Liver (tissue), 8 donors: ENCODE measurements at regions not wholly inside any gene's neighbourhood (a gene's known extent, or its start where the extent isn't known, plus 50 kb on each side); places are given as distances from the start of the nearest gene placed in this dataset.

Source experiments
- DNase-seq: peaks from one replicate; pipeline ENCODE4 v3.0.0-alpha.2; 2017; ENCODE audit warnings: low spot score
- H3K27ac ChIP-seq, 2 donors: one replicate each; pipeline ENCODE4 v1.7.0; 2013; ENCODE audit warnings: inconsistent platforms in 2 of 2, low read length in 2 of 2, control low read depth in 1 of 2, low read depth in 1 of 2, mild to moderate bottlenecking in 1 of 2
- H3K27me3 ChIP-seq, 4 donors: one replicate each; pipeline versions ENCODE4 v1.6.1 to v1.7.0; 2013; ENCODE audit warnings: low read length in 3 of 4, inconsistent platforms in 1 of 4, mild to moderate bottlenecking in 1 of 4, moderate library complexity in 1 of 4; ENCODE audit not compliant: control insufficient read depth in 4 of 4, insufficient read depth in 4 of 4
- H3K36me3 ChIP-seq, 4 donors: one replicate each; pipeline versions ENCODE4 v1.6.1 to v1.7.0; 2013; ENCODE audit warnings: low read length in 3 of 4, mild to moderate bottlenecking in 3 of 4, low read depth in 1 of 4, moderate library complexity in 1 of 4; ENCODE audit not compliant: control insufficient read depth in 4 of 4, insufficient read depth in 3 of 4
- H3K4me1 ChIP-seq, 4 donors: one replicate each; pipeline versions ENCODE4 v1.6.1 to v1.7.0; 2013; ENCODE audit warnings: low read length in 3 of 4, mild to moderate bottlenecking in 3 of 4, moderate library complexity in 1 of 4; ENCODE audit not compliant: control insufficient read depth in 4 of 4, insufficient read depth in 4 of 4
- H3K4me3 ChIP-seq, 3 donors: one replicate each; pipeline versions ENCODE4 v1.6.1 to v1.7.0; 2013; ENCODE audit warnings: low read length in 3 of 3, control low read depth in 1 of 3, low read depth in 1 of 3, mild to moderate bottlenecking in 1 of 3
- H3K9ac ChIP-seq, 2 donors: one replicate each; pipeline ENCODE4 v1.7.0; 2013; ENCODE audit warnings: low read length in 2 of 2, mild to moderate bottlenecking in 2 of 2, moderate library complexity in 2 of 2, control low read depth in 1 of 2, low read depth in 1 of 2
- H3K9me3 ChIP-seq, 4 donors: one replicate each; pipeline versions ENCODE4 v1.6.1 to v1.7.0; 2013; ENCODE audit warnings: low read length in 3 of 4; ENCODE audit not compliant: control insufficient read depth in 4 of 4
- FOXA1 ChIP-seq: IDR thresholded peaks from 2 replicates; pipeline ENCODE4 v1.6.1; 2016; ENCODE audit warnings: antibody characterized with exemption
- FOXA2 ChIP-seq: IDR thresholded peaks from 2 replicates; pipeline ENCODE4 v1.6.1; 2016; ENCODE audit warnings: antibody characterized with exemption
- GABPA ChIP-seq, 2 donors: IDR thresholded peaks in 1 of 2; conservative IDR thresholded peaks in 1 of 2; 2 replicates each; pipeline ENCODE4 v1.6.1; 2016; ENCODE audit warnings: antibody characterized with exemption in 2 of 2, mild to moderate bottlenecking in 1 of 2, moderate library complexity in 1 of 2
- JUND ChIP-seq, 2 donors: IDR thresholded peaks; 2 replicates each; pipeline ENCODE4 v1.6.1; 2016; ENCODE audit warnings: antibody characterized with exemption in 2 of 2
- NR2F2 ChIP-seq: IDR thresholded peaks from 2 replicates; pipeline ENCODE4 v1.6.1; 2016; ENCODE audit warnings: antibody characterized with exemption
- RAD21 ChIP-seq, 2 donors: IDR thresholded peaks; 2 replicates each; pipeline ENCODE4 v1.6.1; 2016; ENCODE audit warnings: antibody characterized with exemption in 2 of 2, mild to moderate bottlenecking in 2 of 2
- TAF1 ChIP-seq: conservative IDR thresholded peaks from 2 replicates; pipeline ENCODE4 v1.6.1; 2016; ENCODE audit warnings: antibody characterized with exemption, mild to moderate bottlenecking
- YY1 ChIP-seq: IDR thresholded peaks from 2 replicates; pipeline ENCODE4 v1.6.1; 2016; ENCODE audit warnings: antibody characterized with exemption, mild to moderate bottlenecking
- WGBS: extraction: QIAGEN DNeasy Blood & Tissue Kit; methylation state at CpG from one replicate; pipeline ENCODE4 v1.1.7; 2013; 5-methylcytosine and 5-hydroxymethylcytosine counted together
- TF ChIP-seq, protein P1 (sequence below): fragments of 150-350 bp; IDR thresholded peaks from 2 replicates; pipeline ENCODE4 v1.5.1; 2017; ENCODE audit warnings: improper control_type of control experiment, low read depth, low read length; ENCODE audit not compliant: missing input control
- TF ChIP-seq, protein P2 (sequence below): IDR thresholded peaks from 2 replicates; pipeline ENCODE4 v1.6.1; 2016; ENCODE audit warnings: antibody characterized with exemption, mild to moderate bottlenecking
- TF ChIP-seq, protein P3 (sequence below): IDR thresholded peaks from 2 replicates; pipeline ENCODE4 v1.6.1; 2016; ENCODE audit warnings: antibody characterized with exemption
- TF ChIP-seq, protein P4 (sequence below): IDR thresholded peaks from 2 replicates; pipeline ENCODE4 v1.6.1; 2016; ENCODE audit warnings: antibody characterized with exemption
- donor health status: healthy.
- donor health status: healthy.
- donor health status: healthy.
- donor health status: healthy.
- donor health status: healthy.

DNA sequence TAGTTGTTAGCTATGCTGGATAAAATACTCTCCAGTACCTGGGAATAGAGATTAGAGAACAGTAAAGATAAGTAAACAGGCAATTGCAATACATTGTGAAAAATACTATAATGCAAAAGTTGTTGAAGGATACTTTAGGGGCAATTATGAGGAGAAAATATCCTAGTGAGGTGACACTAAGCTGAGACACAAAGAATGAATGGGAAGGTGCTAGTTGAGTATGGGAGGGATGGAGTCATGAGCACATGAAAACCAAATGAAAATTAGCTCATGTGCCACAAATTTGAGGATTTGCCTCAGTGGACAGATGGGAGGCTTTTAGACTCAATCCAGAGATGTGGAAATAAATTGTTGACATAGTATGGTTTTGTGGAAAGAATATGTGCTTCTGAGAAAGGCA lies 370.5 kb upstream of the MMS22L start:
- Histone ChIP-seq H3K4me3 (no peak overlapping the region), H3K27me3 (no peaks in the 10 kb centered on the region), H3K36me3 (no peaks in the 10 kb centered on the region), H3K27ac (no peak overlapping the region), H3K4me1 (no peaks in the 10 kb centered on the region), H3K9me3 (no peaks in the 10 kb centered on the region), H3K9ac (no peak overlapping the region)
- no peak for TF ChIP-seq TAF1
- TF ChIP-seq GABPA (IDR thresholded peaks at IDR 0.05 in 1 of 2, conservative IDR thresholded peaks at IDR 0.05 in 1 of 2): no peak
- TF ChIP-seq, protein P1, sequence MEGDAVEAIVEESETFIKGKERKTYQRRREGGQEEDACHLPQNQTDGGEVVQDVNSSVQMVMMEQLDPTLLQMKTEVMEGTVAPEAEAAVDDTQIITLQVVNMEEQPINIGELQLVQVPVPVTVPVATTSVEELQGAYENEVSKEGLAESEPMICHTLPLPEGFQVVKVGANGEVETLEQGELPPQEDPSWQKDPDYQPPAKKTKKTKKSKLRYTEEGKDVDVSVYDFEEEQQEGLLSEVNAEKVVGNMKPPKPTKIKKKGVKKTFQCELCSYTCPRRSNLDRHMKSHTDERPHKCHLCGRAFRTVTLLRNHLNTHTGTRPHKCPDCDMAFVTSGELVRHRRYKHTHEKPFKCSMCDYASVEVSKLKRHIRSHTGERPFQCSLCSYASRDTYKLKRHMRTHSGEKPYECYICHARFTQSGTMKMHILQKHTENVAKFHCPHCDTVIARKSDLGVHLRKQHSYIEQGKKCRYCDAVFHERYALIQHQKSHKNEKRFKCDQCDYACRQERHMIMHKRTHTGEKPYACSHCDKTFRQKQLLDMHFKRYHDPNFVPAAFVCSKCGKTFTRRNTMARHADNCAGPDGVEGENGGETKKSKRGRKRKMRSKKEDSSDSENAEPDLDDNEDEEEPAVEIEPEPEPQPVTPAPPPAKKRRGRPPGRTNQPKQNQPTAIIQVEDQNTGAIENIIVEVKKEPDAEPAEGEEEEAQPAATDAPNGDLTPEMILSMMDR: no peak
- TF ChIP-seq FOXA1: no peak
- TF ChIP-seq JUND (IDR thresholded peaks at IDR 0.05): no peak
- TF ChIP-seq RAD21 (IDR thresholded peaks at IDR 0.05): no peak
- TF ChIP-seq, protein P2, sequence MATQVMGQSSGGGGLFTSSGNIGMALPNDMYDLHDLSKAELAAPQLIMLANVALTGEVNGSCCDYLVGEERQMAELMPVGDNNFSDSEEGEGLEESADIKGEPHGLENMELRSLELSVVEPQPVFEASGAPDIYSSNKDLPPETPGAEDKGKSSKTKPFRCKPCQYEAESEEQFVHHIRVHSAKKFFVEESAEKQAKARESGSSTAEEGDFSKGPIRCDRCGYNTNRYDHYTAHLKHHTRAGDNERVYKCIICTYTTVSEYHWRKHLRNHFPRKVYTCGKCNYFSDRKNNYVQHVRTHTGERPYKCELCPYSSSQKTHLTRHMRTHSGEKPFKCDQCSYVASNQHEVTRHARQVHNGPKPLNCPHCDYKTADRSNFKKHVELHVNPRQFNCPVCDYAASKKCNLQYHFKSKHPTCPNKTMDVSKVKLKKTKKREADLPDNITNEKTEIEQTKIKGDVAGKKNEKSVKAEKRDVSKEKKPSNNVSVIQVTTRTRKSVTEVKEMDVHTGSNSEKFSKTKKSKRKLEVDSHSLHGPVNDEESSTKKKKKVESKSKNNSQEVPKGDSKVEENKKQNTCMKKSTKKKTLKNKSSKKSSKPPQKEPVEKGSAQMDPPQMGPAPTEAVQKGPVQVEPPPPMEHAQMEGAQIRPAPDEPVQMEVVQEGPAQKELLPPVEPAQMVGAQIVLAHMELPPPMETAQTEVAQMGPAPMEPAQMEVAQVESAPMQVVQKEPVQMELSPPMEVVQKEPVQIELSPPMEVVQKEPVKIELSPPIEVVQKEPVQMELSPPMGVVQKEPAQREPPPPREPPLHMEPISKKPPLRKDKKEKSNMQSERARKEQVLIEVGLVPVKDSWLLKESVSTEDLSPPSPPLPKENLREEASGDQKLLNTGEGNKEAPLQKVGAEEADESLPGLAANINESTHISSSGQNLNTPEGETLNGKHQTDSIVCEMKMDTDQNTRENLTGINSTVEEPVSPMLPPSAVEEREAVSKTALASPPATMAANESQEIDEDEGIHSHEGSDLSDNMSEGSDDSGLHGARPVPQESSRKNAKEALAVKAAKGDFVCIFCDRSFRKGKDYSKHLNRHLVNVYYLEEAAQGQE: no peak
- TF ChIP-seq NR2F2: no peak
- TF ChIP-seq, protein P3, sequence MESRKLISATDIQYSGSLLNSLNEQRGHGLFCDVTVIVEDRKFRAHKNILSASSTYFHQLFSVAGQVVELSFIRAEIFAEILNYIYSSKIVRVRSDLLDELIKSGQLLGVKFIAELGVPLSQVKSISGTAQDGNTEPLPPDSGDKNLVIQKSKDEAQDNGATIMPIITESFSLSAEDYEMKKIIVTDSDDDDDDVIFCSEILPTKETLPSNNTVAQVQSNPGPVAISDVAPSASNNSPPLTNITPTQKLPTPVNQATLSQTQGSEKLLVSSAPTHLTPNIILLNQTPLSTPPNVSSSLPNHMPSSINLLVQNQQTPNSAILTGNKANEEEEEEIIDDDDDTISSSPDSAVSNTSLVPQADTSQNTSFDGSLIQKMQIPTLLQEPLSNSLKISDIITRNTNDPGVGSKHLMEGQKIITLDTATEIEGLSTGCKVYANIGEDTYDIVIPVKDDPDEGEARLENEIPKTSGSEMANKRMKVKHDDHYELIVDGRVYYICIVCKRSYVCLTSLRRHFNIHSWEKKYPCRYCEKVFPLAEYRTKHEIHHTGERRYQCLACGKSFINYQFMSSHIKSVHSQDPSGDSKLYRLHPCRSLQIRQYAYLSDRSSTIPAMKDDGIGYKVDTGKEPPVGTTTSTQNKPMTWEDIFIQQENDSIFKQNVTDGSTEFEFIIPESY: no peak
- TF ChIP-seq, protein P4, sequence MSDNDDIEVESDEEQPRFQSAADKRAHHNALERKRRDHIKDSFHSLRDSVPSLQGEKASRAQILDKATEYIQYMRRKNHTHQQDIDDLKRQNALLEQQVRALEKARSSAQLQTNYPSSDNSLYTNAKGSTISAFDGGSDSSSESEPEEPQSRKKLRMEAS: no peak
- DNase-seq: no peak

DNA sequence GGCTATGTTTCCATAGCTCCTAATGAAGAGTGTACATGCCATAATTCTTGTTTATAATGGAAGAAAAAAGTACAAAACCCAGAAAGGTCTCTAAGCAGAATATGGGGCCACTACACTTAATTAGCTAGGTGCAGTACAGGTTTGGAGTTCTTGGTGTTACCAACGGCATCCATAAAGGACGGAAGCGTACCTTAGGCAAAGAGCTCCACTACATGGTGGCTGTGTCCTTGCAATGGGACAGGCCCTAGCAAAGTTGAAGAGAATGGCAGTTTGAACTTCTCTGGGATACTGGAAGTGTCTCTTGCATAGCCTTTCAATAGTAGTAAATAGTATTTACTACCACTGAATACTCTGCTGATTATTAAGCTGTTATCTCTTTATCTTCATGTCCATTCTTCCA lies 371.7 kb upstream of the MMS22L start:
- 82% methylated on average over 3 of the region's 3 CpGs for WGBS

More for the DNA sequence above, 371.7 kb upstream of the MMS22L start:
- H3K36me3 ChIP-seq: no peaks in the 10 kb centered on the region
- no peaks in the 10 kb centered on the region for H3K9me3 ChIP-seq
- TF ChIP-seq NR2F2: no peak
- TF ChIP-seq FOXA2: no peak
- TF ChIP-seq, protein P1: no peak
- TF ChIP-seq YY1: no peak
- no peak for TF ChIP-seq RAD21 (IDR thresholded peaks at IDR 0.05)
- H3K4me1 ChIP-seq: no peaks in the 10 kb centered on the region
- no peak overlapping the region for H3K9ac ChIP-seq
- no peak for DNase-seq
- H3K27me3 ChIP-seq: no peaks in the 10 kb centered on the region
- no peak overlapping the region for H3K27ac ChIP-seq
- H3K4me3 ChIP-seq: no peak overlapping the region
